Right atrium auricular region (tissue), 2 donors: ENCODE measurements at regions not wholly inside any gene's neighbourhood (a gene's known extent, or its start where the extent isn't known, plus 50 kb on each side); places are given as distances from the start of the nearest gene placed in this dataset.

Experiments
- DNase-seq: peaks from one replicate; pipeline ENCODE4 v3.0.0-alpha.2; 2019; ENCODE audit warnings: low spot score
- H3K27ac ChIP-seq, 2 donors: fragments of 200-600 bp; sonication (generic); 1 replicate in 1 of 2; 2 replicates in 1 of 2; pipeline ENCODE4 v1.5.1; 2016 to 2019
- H3K27me3 ChIP-seq, 2 donors: fragments of 200-600 bp; sonication (generic); one replicate each; pipeline versions ENCODE4 v1.5.1 to v1.6.0; 2017 to 2019
- H3K36me3 ChIP-seq: fragments of 200-600 bp; sonication (generic); one replicate; pipeline ENCODE4 v1.5.1; 2016
- H3K4me1 ChIP-seq, 2 donors: fragments of 200-600 bp; sonication (generic); one replicate each; pipeline versions ENCODE4 v1.5.1 to v1.6.0; 2017 to 2019
- H3K4me3 ChIP-seq, 2 donors: fragments of 200-600 bp; sonication (generic); 1 replicate in 1 of 2; 2 replicates in 1 of 2; pipeline ENCODE4 v1.5.1; 2017 to 2019; ENCODE audit warnings: mild to moderate bottlenecking in 1 of 2, moderate library complexity in 1 of 2
- H3K9me3 ChIP-seq, 2 donors: fragments of 200-600 bp; sonication (generic); one replicate each; pipeline ENCODE4 v1.5.1; 2019
- CTCF ChIP-seq, 2 donors: fragments of 200-600 bp; sonication (generic); IDR thresholded peaks; one replicate each; pipeline ENCODE4 v1.5.1; 2019; ENCODE audit warnings: antibody characterized with exemption in 2 of 2

GRCh38 chr14:95462491-95462890 lies 54.0 kb downstream of the SYNE3 start:
- Histone ChIP-seq H3K27me3 (no peaks in the 10 kb centered on the region), H3K9me3 (no peaks in the 10 kb centered on the region), H3K4me1 (peaks cover 0 to 58% of the 10 kb centered on the region in 2 donors), H3K36me3 (peaks cover 26% of the 10 kb centered on the region), H3K4me3 (no peak overlapping the region), H3K27ac (no peak overlapping the region)
- TF ChIP-seq CTCF (IDR thresholded peaks at IDR 0.05): no peak
- no peak for DNase-seq

GRCh38 chr14:95460647-95461478 lies 55.6 kb downstream of the SYNE3 start:
- Histone ChIP-seq H3K27ac (no peak overlapping the region), H3K4me3 (no peak overlapping the region), H3K27me3 (no peaks in the 10 kb centered on the region), H3K36me3 (peaks cover 21% of the 10 kb centered on the region), H3K9me3 (no peaks in the 10 kb centered on the region), H3K4me1 (peaks cover 0 to 47% of the 10 kb centered on the region in 2 donors)
- TF ChIP-seq CTCF (IDR thresholded peaks at IDR 0.05): no peak
- DNase-seq: no peak

GRCh38 chr14:95458906-95459305 lies 57.5 kb downstream of the SYNE3 start:
- H3K4me1 ChIP-seq: peaks cover 0 to 46% of the 10 kb centered on the region in 2 donors
- no peaks in the 10 kb centered on the region for H3K9me3 ChIP-seq
- no peak overlapping the region for H3K27ac ChIP-seq
- no peak for TF ChIP-seq CTCF (IDR thresholded peaks at IDR 0.05)
- DNase-seq: no peak
- H3K27me3 ChIP-seq: no peaks in the 10 kb centered on the region
- H3K4me3 ChIP-seq: no peak overlapping the region
- peaks cover 21% of the 10 kb centered on the region for H3K36me3 ChIP-seq

GRCh38 chr14:95458459-95458858 lies 58.0 kb downstream of the SYNE3 start:
- no peaks in the 10 kb centered on the region for H3K27me3 ChIP-seq
- DNase-seq: no peak
- H3K36me3 ChIP-seq: peaks cover 21% of the 10 kb centered on the region
- no peak overlapping the region for H3K27ac ChIP-seq
- no peak overlapping the region for H3K4me3 ChIP-seq
- peaks cover 0 to 42% of the 10 kb centered on the region in 2 donors for H3K4me1 ChIP-seq
- no peak for TF ChIP-seq CTCF (IDR thresholded peaks at IDR 0.05)
- H3K9me3 ChIP-seq: no peaks in the 10 kb centered on the region

GRCh38 chr14:95456281-95456680 lies 60.2 kb downstream of the SYNE3 start:
- TF ChIP-seq CTCF (IDR thresholded peaks at IDR 0.05): no peak
- peaks cover 0 to 26% of the 10 kb centered on the region in 2 donors for H3K4me1 ChIP-seq
- peaks cover 36% of the 10 kb centered on the region for H3K36me3 ChIP-seq
- H3K4me3 ChIP-seq: no peak overlapping the region
- no peaks in the 10 kb centered on the region for H3K9me3 ChIP-seq
- H3K27me3 ChIP-seq: no peaks in the 10 kb centered on the region
- H3K27ac ChIP-seq: no peak overlapping the region
- no peak for DNase-seq

GRCh38 chr14:95455246-95455645 lies 61.2 kb downstream of the SYNE3 start:
- peaks cover 0 to 17% of the 10 kb centered on the region in 2 donors for H3K4me1 ChIP-seq
- H3K4me3 ChIP-seq: no peak overlapping the region
- no peaks in the 10 kb centered on the region for H3K9me3 ChIP-seq
- H3K27me3 ChIP-seq: no peaks in the 10 kb centered on the region
- H3K27ac ChIP-seq: no peak overlapping the region
- TF ChIP-seq CTCF (IDR thresholded peaks at IDR 0.05): no peak
- DNase-seq: no peak
- H3K36me3 ChIP-seq: peaks cover 40% of the 10 kb centered on the region
